GM23338 (cell line): ENCODE measurements at regions not wholly inside any gene's neighbourhood (a gene's known extent, or its start where the extent isn't known, plus 50 kb on each side); places are given as distances from the start of the nearest gene placed in this dataset.

Experiments used
- ATAC-seq: fragments of 200-7000 bp; cut with Tn5 transposase; 3 replicates; pipeline ENCODE4 v1.9.1; 2020
- DNase-seq: peaks from one replicate; pipeline ENCODE4 v3.0.0-alpha.2; 2015; ENCODE audit warnings: low spot score
- H2AFZ ChIP-seq: fragments of 200-600 bp; sonication (generic); 2 replicates; pipeline ENCODE4 v1.8.0; 2016; ENCODE audit warnings: antibody characterized with exemption, mild to moderate bottlenecking, moderate library complexity
- H3F3A ChIP-seq: fragments of 200-600 bp; sonication (generic); replicated peaks from 2 replicates; pipeline ENCODE4 v1.8.0; 2017; ENCODE audit warnings: antibody characterized with exemption, mixed run types, low read depth
- H3K27ac ChIP-seq: fragments of 200-600 bp; sonication (generic); 2 replicates; pipeline ENCODE4 v1.6.1; 2016; ENCODE audit warnings: low read depth
- H3K27me3 ChIP-seq: fragments of 200-600 bp; sonication (generic); 2 replicates; pipeline ENCODE4 v1.8.0; 2016; ENCODE audit warnings: mild to moderate bottlenecking, mixed run types, moderate library complexity; ENCODE audit not compliant: insufficient read depth
- H3K36me3 ChIP-seq: fragments of 200-600 bp; sonication (generic); 2 replicates; pipeline ENCODE4 v1.8.0; 2016; ENCODE audit warnings: mild to moderate bottlenecking; ENCODE audit not compliant: insufficient read depth
- H3K4me1 ChIP-seq: fragments of 200-600 bp; sonication (generic); 2 replicates; pipeline ENCODE4 v1.8.0; 2016; ENCODE audit warnings: mild to moderate bottlenecking, moderate library complexity; ENCODE audit not compliant: insufficient read depth
- H3K4me2 ChIP-seq: fragments of 200-600 bp; sonication (generic); 2 replicates; pipeline ENCODE4 v1.7.1; 2017; ENCODE audit warnings: mixed run types
- H3K4me3 ChIP-seq: fragments of 200-600 bp; sonication (generic); 2 replicates; pipeline ENCODE4 v1.6.1; 2016; ENCODE audit warnings: mixed run types
- H3K79me2 ChIP-seq: fragments of 200-600 bp; sonication (generic); replicated peaks from 2 replicates; pipeline ENCODE4 v1.8.0; 2017; ENCODE audit warnings: mild to moderate bottlenecking; ENCODE audit not compliant: insufficient read depth
- H3K9me2 ChIP-seq: fragments of 200-600 bp; sonication (generic); 2 replicates; pipeline ENCODE4 v1.8.0; 2017; ENCODE audit not compliant: insufficient read depth
- H4K20me1 ChIP-seq: fragments of 200-600 bp; sonication (generic); replicated peaks from 2 replicates; pipeline ENCODE4 v1.8.0; 2017; ENCODE audit warnings: mild to moderate bottlenecking; ENCODE audit not compliant: insufficient read depth
- H3K27ac Mint-ChIP-seq: 2 replicates; pipeline ENCODE4 v1.8.0; 2020; ENCODE audit warnings: inconsistent platforms, mild to moderate bottlenecking, moderate library complexity, mixed read lengths
- H3K27me3 Mint-ChIP-seq: 3 replicates; pipeline ENCODE4 v1.8.0; 2022; ENCODE audit warnings: low read depth, mild to moderate bottlenecking, moderate library complexity, mixed read lengths, inconsistent platforms; ENCODE audit not compliant: insufficient read depth, poor library complexity
- H3K36me3 Mint-ChIP-seq: 3 replicates; pipeline ENCODE4 v1.8.0; 2021; ENCODE audit warnings: low read depth, mild to moderate bottlenecking, inconsistent platforms, moderate library complexity, mixed read lengths
- H3K4me1 Mint-ChIP-seq: 3 replicates; pipeline ENCODE4 v1.8.0; 2020; ENCODE audit warnings: mild to moderate bottlenecking, inconsistent platforms, mixed read lengths
- H3K4me3 Mint-ChIP-seq: 3 replicates; pipeline ENCODE4 v1.8.0; 2021; ENCODE audit warnings: moderate library complexity, mild to moderate bottlenecking, inconsistent platforms, mixed read lengths
- H3K9me3 Mint-ChIP-seq: 3 replicates; pipeline ENCODE4 v1.8.0; 2020; ENCODE audit warnings: moderate library complexity, mild to moderate bottlenecking, inconsistent platforms, mixed read lengths
- CREB1 ChIP-seq: fragments of 250-450 bp; sonication (Bioruptor Pico); IDR thresholded peaks from 2 replicates; pipeline ENCODE4 v1.5.0; 2020; ENCODE audit warnings: low read depth, mild to moderate bottlenecking, moderate library complexity
- ETS1 ChIP-seq: IDR thresholded peaks from 2 replicates; pipeline ENCODE4 v1.6.1; 2016; ENCODE audit warnings: antibody characterized with exemption
- EZH2 ChIP-seq: fragments of 200-600 bp; sonication (generic); IDR thresholded peaks from one replicate; pipeline ENCODE4 v1.8.0; 2017; ENCODE audit warnings: antibody characterized with exemption, mild to moderate bottlenecking, low read depth; ENCODE audit not compliant: unreplicated experiment
- EZH2phosphoT487 ChIP-seq: fragments of 200-600 bp; sonication (generic); IDR thresholded peaks from one replicate; pipeline ENCODE4 v1.8.1; 2018; ENCODE audit warnings: antibody characterized with exemption; ENCODE audit not compliant: unreplicated experiment
- JUNB ChIP-seq: IDR thresholded peaks from one replicate; pipeline ENCODE4 v1.6.1; 2016; ENCODE audit warnings: antibody characterized with exemption; ENCODE audit not compliant: unreplicated experiment
- NANOG ChIP-seq: IDR thresholded peaks from 2 replicates; pipeline ENCODE4 v1.6.1; 2016; ENCODE audit warnings: antibody characterized with exemption, borderline replicate concordance
- POLR2AphosphoS5 ChIP-seq: IDR thresholded peaks from 2 replicates; pipeline ENCODE4 v1.6.1; 2016; ENCODE audit warnings: antibody characterized with exemption, low read depth
- STAT1 ChIP-seq: IDR thresholded peaks from one replicate; pipeline ENCODE4 v1.6.1; 2016; ENCODE audit warnings: antibody characterized with exemption; ENCODE audit not compliant: unreplicated experiment
- ZNF114 ChIP-seq: fragments of 250-450 bp; sonication (Bioruptor Pico); IDR thresholded peaks from 2 replicates; pipeline ENCODE4 v1.5.0; 2020; ENCODE audit warnings: mild to moderate bottlenecking, moderate library complexity
- ZNF331 ChIP-seq: fragments of 250-450 bp; sonication (Bioruptor Pico); IDR thresholded peaks from 2 replicates; pipeline ENCODE4 v1.5.0; 2020; ENCODE audit warnings: low read depth, mild to moderate bottlenecking, moderate library complexity
- TF ChIP-seq, protein P1 (sequence below): IDR thresholded peaks from one replicate; pipeline ENCODE4 v1.6.1; 2018; ENCODE audit warnings: antibody characterized with exemption; ENCODE audit not compliant: unreplicated experiment
- TF ChIP-seq, protein P2 (sequence below), 2 experiments: fragments of 200-600 bp in 1 of 2; sonication (generic) in 1 of 2; conservative IDR thresholded peaks; 2 replicates each; pipeline versions ENCODE4 v1.5.1 to v1.6.1; 2016 to 2017; ENCODE audit warnings: antibody characterized with exemption in 2 of 2, low read depth in 2 of 2, mild to moderate bottlenecking in 2 of 2, moderate library complexity in 1 of 2
- TF ChIP-seq, protein P3 (sequence below): fragments of 250-450 bp; sonication (Bioruptor Pico); IDR thresholded peaks from 2 replicates; pipeline ENCODE4 v1.5.0; 2020; ENCODE audit warnings: mild to moderate bottlenecking, moderate library complexity

GRCh38 chr22:26796785-26797184 lies 139.4 kb downstream of the MIAT start:
- no peak overlapping the region for H3K4me3 Mint-ChIP-seq
- H3K27me3 ChIP-seq: no peaks in the 10 kb centered on the region
- no peaks in the 10 kb centered on the region for H3K9me2 ChIP-seq
- H3K9me3 Mint-ChIP-seq: no peaks in the 10 kb centered on the region
- peaks cover 14% of the 10 kb centered on the region for H3K27me3 Mint-ChIP-seq
- peaks cover 34% of the 10 kb centered on the region for H3K4me1 Mint-ChIP-seq
- no peak overlapping the region for H2AFZ ChIP-seq
- H3K79me2 ChIP-seq: no peaks in the 10 kb centered on the region
- 0 out of 2 replicates have a peak, but pooled peaks cover 5% of the 10 kb centered on the region for H3F3A ChIP-seq
- no peaks in the 10 kb centered on the region for H3K36me3 Mint-ChIP-seq
- H3K4me1 ChIP-seq: peaks cover 5% of the 10 kb centered on the region; the same call in 1 of the 2 replicates
- no peak overlapping the region for H3K27ac ChIP-seq
- no peak overlapping the region for H3K27ac Mint-ChIP-seq
- TF ChIP-seq NANOG (no peak), POLR2AphosphoS5 (no peak), CREB1 (no peak), ZNF331 (no peak), EZH2 (no peak), JUNB (no peak), STAT1 (no peak), ETS1 (no peak), EZH2phosphoT487 (no peak), ZNF114 (CRISPR knock-in tag) (no peak)
- TF ChIP-seq, protein P1, sequence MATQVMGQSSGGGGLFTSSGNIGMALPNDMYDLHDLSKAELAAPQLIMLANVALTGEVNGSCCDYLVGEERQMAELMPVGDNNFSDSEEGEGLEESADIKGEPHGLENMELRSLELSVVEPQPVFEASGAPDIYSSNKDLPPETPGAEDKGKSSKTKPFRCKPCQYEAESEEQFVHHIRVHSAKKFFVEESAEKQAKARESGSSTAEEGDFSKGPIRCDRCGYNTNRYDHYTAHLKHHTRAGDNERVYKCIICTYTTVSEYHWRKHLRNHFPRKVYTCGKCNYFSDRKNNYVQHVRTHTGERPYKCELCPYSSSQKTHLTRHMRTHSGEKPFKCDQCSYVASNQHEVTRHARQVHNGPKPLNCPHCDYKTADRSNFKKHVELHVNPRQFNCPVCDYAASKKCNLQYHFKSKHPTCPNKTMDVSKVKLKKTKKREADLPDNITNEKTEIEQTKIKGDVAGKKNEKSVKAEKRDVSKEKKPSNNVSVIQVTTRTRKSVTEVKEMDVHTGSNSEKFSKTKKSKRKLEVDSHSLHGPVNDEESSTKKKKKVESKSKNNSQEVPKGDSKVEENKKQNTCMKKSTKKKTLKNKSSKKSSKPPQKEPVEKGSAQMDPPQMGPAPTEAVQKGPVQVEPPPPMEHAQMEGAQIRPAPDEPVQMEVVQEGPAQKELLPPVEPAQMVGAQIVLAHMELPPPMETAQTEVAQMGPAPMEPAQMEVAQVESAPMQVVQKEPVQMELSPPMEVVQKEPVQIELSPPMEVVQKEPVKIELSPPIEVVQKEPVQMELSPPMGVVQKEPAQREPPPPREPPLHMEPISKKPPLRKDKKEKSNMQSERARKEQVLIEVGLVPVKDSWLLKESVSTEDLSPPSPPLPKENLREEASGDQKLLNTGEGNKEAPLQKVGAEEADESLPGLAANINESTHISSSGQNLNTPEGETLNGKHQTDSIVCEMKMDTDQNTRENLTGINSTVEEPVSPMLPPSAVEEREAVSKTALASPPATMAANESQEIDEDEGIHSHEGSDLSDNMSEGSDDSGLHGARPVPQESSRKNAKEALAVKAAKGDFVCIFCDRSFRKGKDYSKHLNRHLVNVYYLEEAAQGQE: no peak
- TF ChIP-seq, protein P2, sequence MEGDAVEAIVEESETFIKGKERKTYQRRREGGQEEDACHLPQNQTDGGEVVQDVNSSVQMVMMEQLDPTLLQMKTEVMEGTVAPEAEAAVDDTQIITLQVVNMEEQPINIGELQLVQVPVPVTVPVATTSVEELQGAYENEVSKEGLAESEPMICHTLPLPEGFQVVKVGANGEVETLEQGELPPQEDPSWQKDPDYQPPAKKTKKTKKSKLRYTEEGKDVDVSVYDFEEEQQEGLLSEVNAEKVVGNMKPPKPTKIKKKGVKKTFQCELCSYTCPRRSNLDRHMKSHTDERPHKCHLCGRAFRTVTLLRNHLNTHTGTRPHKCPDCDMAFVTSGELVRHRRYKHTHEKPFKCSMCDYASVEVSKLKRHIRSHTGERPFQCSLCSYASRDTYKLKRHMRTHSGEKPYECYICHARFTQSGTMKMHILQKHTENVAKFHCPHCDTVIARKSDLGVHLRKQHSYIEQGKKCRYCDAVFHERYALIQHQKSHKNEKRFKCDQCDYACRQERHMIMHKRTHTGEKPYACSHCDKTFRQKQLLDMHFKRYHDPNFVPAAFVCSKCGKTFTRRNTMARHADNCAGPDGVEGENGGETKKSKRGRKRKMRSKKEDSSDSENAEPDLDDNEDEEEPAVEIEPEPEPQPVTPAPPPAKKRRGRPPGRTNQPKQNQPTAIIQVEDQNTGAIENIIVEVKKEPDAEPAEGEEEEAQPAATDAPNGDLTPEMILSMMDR (conservative IDR thresholded peaks at IDR 0.05; ENCODE audit: low read depth in 2 of 2): no peak
- TF ChIP-seq, protein P3, sequence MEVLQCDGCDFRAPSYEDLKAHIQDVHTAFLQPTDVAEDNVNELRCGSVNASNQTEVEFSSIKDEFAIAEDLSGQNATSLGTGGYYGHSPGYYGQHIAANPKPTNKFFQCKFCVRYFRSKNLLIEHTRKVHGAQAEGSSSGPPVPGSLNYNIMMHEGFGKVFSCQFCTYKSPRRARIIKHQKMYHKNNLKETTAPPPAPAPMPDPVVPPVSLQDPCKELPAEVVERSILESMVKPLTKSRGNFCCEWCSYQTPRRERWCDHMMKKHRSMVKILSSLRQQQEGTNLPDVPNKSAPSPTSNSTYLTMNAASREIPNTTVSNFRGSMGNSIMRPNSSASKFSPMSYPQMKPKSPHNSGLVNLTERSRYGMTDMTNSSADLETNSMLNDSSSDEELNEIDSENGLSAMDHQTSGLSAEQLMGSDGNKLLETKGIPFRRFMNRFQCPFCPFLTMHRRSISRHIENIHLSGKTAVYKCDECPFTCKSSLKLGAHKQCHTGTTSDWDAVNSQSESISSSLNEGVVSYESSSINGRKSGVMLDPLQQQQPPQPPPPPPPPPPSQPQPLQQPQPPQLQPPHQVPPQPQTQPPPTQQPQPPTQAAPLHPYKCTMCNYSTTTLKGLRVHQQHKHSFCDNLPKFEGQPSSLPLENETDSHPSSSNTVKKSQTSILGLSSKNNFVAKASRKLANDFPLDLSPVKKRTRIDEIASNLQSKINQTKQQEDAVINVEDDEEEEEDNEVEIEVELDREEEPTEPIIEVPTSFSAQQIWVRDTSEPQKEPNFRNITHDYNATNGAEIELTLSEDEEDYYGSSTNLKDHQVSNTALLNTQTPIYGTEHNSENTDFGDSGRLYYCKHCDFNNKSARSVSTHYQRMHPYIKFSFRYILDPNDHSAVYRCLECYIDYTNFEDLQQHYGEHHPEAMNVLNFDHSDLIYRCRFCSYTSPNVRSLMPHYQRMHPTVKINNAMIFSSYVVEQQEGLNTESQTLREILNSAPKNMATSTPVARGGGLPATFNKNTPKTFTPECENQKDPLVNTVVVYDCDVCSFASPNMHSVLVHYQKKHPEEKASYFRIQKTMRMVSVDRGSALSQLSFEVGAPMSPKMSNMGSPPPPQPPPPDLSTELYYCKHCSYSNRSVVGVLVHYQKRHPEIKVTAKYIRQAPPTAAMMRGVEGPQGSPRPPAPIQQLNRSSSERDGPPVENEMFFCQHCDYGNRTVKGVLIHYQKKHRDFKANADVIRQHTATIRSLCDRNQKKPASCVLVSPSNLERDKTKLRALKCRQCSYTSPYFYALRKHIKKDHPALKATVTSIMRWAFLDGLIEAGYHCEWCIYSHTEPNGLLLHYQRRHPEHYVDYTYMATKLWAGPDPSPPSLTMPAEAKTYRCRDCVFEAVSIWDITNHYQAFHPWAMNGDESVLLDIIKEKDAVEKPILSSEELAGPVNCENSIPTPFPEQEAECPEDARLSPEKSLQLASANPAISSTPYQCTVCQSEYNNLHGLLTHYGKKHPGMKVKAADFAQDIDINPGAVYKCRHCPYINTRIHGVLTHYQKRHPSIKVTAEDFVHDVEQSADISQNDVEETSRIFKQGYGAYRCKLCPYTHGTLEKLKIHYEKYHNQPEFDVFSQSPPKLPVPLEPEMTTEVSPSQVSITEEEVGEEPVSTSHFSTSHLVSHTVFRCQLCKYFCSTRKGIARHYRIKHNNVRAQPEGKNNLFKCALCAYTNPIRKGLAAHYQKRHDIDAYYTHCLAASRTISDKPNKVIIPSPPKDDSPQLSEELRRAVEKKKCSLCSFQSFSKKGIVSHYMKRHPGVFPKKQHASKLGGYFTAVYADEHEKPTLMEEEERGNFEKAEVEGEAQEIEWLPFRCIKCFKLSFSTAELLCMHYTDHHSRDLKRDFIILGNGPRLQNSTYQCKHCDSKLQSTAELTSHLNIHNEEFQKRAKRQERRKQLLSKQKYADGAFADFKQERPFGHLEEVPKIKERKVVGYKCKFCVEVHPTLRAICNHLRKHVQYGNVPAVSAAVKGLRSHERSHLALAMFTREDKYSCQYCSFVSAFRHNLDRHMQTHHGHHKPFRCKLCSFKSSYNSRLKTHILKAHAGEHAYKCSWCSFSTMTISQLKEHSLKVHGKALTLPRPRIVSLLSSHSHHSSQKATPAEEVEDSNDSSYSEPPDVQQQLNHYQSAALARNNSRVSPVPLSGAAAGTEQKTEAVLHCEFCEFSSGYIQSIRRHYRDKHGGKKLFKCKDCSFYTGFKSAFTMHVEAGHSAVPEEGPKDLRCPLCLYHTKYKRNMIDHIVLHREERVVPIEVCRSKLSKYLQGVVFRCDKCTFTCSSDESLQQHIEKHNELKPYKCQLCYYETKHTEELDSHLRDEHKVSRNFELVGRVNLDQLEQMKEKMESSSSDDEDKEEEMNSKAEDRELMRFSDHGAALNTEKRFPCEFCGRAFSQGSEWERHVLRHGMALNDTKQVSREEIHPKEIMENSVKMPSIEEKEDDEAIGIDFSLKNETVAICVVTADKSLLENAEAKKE (CRISPR knock-in tag): no peak
- no peaks in the 10 kb centered on the region; the same call in 1 of the 2 replicates for H3K36me3 ChIP-seq
- no peaks in the 10 kb centered on the region for H4K20me1 ChIP-seq
- H3K4me3 ChIP-seq: no peak overlapping the region
- DNase-seq (no peak), ATAC-seq (no peak)
- H3K4me2 ChIP-seq: no peak overlapping the region
